GDM1 (cell line): ENCODE measurements at regions not wholly inside any gene's neighbourhood (a gene's known extent, or its start where the extent isn't known, plus 50 kb on each side); places are given as distances from the start of the nearest gene placed in this dataset.

Experiments
- DNase-seq: peaks from one replicate; lab custom pipeline; 2025; lab: John Stamatoyannopoulos, UW

DNA sequence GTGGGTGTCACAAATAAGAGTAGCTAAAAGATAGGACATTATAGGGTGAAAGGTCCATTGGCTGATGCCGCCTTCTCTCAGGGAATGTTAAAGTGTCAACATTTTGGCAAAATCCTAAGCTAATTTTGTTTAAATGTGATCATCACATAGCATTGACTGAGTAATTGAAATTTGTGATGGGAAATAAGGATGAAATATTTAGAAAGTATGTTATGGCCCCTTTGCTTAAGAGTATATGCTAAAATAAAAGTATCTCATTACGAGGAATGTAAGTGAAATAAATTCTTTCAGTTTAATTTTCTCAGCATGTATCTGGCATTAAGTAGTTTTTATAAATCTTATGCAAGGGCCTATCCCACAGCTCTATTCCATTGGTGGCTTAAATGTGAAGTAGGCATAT lies 229.2 kb downstream of the PRL start:
- no peak for DNase-seq

DNA sequence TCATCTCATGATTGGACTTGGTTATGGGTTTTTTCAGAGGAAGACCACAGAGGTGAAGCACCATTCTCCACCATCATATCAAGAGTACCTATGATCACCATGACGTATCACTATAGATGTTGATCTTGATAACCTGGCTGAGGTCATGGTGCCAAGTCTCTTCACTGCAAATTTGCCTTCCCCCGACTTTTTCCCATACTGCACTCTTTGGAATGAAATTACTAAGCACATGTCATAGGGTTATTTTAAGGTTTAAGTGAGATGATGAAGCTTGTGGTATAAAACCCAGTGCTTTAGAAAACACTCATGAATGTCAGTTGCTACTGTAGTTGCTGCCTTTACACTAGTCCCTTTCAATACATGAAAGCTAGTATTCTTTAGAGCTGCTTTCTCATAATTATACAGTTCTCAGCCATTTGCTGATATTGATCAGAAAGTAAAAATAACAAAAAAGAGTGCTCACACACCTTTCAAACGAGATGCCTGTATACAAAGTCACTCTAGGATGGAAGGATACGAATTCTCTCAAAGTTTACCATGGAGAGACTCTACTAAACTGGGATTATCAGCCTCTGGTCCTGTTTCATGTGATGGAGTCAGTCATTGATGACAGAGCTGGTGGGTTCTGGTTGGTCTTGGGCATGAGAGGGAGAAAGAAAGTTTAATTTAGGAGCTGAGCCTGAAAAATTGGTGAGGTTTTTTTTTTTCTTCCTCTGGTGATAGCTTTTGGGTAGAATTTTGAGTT lies 228.1 kb downstream of the PRL start:
- DNase-seq = no peak

DNA sequence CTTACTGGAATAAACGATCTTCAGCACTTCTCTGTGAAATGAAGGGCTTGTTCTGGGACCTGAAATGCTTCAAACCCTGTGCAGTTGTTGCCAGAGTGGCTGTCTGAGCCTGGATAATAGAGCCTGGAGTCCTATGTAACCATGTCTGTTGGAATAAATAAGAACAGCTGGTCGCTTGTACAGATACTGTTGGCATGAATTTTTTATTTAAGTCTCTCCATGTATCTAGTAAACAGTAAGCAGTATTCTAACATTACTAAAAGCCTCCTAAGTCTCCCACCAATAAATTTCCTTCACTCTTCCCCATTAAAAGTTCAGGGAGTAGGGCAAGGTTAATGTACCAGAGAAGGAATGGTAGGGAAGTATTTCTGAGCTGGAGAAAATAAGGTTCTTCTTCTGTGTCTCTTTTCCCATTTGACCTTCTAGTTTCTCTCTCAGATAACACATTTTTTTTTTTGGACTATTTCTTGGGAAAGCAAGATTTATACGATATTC lies 227.5 kb downstream of the PRL start:
- DNase-seq = no peak

DNA sequence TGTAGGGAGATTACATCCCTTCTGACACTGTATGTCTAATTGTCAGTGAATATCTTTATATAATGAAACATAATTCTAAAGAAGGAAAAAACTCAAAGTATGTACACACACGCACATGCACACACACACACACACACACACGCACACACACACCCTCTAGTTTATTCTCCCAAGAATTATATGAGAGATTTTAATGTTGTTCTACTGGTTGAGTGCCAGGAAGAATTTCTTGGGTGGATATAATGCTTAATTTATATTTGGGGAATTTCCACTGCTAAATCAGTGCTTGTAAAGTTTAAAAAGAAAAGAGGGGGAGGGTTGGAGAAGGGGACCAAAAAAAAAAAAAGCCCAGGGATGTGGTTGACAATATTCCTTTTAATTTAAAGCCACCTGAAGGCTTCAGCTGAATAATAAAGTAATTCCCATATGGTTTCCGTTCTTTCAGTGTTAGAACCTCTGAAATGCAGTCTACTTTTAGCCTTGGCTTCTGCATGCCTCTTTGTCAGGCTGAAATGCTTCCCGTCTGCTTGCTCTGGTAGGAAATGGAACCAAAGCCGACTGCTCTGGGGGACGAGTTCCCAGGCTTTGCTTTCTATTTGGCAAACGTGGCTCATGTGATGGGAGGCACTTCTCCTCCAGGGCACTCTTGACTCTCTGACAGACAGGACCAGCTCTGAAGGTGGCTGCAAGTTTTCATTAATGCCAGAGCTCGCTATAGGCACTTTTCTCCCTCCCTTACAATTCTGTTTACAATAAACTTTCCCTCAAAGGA lies 225.4 kb downstream of the PRL start:
- no peak for DNase-seq

DNA sequence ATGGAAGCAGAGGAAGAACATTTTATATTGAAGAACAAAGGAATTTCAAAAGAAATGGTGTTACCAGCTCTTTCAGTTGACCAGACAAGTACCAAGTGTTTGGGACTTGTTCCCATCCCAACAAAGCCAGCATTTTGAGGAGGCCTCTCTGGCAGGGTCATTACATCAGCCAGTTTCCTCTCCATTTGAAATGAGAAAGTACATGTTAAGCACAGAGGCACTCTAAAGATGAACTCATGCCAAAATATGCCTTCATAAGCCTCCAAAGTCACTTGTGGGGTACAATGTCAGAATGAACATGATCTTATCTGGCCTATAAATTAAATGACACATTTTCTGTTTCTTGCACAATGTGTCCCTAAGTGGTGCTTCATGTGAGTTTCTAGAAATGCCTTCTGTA lies 223.9 kb downstream of the PRL start:
- no peak for DNase-seq

DNA sequence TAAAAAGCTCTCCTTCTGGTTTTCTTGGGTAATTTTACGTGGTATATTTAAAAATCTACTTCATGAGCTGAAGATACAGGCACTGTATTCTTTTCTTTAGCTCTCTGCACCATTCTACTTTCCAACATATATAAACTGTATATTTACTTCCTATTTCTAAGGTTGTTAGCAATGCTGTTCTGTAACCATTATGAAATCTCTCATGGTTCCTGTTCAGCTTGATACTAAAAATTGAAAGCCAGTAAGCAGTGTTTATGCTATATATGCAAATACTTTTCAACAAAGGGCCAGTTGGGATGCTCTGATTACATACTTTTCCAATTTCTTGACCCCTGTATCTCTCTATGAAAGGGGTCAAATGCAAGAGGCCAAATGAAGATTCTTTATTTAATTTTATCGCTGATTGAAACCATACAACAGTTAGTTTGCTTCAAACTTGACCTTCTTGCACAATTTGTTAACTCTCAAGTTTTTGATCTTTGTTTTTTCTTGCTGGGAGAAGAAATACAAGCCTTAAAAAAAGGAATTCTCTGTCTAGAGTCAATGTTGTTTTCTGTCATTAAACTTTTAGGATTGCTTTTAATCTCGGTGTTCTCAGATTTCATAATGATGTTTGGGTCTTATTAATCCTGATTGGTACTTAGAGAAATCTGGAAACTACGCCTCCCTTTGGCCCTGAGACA lies 223.2 kb downstream of the PRL start:
- DNase-seq = no peak

DNA sequence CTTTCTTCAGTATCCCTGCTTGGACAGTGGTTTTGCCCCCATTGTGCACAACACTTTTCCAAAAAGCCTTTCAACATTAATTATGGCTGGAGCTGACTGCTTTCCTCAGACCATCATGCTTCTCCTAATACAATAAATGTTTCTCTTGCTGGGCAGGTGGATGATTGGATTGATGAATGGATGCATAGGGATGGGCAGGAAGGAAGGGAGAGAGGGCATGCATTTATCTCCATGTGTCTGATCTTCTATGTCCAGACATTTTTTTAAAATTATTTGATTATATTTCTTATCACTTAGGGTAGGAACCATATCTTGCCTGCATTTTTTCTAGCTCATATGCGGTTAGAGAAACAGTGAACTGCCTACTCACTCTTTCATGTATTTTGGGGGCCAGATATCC lies 218.5 kb downstream of the PRL start:
- DNase-seq = no peak

DNA sequence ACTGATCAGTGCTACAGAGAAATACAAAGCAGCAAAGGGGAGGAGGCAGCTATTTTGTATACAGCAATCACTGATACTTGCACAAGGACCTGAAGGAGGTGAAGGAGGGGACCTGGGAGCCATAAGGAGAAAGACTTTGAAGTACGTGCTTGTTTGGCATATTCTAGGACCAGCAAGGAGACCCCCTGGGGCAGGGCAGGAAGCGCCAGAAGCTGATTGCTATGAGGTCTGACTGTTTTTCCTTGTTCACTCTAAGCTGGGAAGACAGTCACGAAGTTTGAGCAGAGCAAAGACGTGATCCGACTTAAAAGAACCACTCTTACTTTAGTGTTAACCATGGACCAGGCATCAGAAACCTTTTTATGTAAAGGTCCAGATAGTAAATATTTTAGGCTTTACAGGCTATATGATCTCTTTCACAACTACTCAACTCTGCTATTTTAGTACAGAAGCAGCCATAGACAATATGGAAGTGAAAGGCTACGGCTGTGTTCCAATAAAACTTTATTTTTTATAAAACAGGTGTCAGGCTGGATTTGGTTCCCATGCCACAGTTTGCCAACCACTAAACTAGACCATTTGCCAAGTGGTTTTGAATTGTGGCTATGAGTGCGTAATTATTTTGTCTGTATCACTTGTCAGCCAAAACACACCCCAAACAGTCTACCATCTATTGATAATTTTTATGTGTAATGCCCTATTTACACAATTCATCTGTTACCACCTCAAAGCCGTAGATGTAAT lies 217.9 kb downstream of the PRL start:
- DNase-seq = no peak

DNA sequence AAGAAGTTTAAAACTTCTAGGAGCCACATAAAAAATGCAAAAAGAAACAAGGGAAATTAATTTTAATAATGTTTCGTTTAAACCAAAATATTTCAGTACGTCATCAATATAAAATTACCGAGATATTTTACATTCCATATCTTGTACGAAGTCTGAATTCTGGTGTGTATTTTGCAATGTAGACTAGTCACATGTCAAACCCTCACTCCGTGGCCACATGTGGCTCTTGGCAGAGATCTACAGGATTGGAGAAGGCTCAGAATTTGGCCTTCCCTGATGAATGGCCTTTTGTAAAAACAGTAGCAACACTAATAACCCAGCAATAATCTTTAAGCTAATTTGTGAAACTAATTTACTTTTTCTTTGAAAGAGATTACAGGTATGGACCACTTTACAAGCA lies 217.1 kb downstream of the PRL start:
- DNase-seq = no peak

DNA sequence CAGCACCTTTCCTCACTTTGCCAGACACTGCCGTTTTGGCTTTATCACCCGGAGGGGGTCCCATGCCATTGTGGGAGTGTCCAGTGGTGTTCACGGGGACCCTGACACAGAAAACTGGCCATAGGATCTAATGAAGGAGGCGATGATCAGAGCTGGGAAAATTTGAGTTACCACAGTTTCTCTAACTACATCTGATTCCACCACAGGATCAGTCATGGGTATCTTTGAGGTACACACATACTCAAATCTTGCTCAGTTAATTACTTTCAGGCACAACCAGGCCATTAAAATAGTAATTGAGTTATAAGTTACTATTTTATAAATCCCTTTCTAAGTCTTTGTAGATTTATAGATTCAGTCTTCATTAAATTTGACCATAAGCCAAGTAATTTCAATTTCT lies 215.1 kb downstream of the PRL start:
- no peak for DNase-seq

DNA sequence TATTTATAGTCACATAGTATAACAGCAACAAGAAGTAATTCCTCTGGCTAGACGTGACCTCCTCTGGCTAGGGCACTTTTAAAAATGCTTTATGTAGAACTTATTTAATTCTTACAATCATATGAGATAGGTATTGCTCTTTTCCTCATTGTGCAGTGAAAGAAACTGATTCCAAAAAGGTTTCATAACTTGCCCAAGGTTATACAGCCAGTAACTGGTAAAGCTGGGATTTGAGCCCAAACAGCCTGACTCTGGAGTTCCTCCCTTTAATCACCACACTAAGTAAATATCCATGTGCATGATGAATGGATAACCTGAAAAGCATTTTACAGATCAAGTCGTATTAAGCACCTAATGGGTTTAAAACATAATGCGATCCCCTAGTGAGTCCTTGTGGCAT lies 214.6 kb downstream of the PRL start:
- DNase-seq = no peak

DNA sequence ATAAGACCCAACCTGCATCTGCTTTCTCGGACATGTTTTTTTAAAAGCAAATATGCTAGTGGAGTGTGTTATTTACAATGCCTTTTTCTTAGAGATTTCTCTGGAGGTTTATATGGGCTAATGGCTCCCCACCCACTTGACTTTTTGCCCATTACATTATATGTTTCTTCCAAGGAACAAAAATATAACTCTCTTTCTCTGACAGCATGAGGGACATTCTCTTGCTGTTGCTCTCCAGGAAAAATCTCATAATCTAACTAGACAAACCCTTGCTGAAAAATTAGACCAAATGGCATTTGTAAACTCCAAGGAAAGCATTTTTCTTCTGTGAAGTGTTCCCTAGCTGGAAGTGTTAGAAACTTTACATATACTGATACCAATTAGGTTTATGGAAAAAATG lies 213.7 kb downstream of the PRL start:
- DNase-seq = no peak

DNA sequence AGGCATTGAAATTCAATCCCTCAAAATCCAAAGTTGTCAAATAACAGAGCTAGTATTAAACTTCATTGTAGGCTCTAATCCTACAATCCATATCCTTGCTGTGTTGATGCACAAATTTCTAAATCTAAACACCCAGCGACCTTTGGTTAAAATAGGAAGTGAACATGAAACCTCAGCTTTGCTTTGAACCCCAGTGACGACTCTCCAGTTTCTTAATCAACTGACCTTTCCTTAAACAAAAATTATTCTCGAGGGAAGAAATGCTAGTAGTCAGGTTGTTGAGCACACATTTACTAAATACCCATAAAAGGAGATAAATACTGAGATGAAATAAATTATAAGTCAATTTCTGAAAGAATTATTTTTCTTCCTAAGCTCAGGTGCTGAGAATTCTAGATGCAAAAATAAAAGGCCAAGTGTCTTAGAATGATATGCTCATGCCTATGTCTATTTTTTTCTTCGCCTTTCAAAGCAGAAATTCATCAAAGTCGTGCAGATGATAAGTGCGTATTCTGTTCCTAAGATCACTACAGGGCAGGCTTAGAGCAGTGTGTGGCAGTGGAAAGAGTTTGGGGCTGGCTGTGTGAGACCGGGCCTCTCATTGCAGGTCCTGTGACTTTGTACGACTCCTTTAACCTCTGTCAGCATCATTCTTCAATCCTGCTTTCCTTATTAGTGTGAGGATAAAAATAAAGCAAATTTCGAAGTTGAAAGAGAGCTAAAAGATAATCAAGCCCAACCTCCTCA lies 208.7 kb downstream of the PRL start:
- no peak for DNase-seq

DNA sequence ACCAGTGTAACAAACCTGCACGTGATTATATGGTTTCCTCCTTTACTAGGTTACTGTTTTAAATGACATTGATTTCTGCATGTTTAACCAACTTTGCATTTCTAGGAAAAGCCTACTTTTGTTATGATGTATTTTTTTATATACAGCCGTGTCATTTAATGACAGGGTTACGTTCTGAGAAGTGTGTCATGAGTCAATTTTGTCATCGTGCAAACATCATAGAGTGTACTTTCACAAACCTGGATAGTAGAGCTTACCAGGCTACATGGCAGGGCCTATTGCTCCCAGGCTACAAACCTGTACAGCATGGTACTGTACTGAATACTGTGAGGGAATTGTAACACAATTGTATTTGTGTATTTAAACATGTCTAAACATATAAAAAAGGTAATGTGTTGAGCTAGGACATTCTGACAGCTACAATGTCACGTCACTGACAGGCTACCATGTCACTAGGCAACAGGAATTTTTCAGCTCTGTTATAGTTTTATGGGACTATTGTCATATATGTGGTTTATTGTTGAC lies 205.3 kb downstream of the PRL start:
- no peak for DNase-seq

DNA sequence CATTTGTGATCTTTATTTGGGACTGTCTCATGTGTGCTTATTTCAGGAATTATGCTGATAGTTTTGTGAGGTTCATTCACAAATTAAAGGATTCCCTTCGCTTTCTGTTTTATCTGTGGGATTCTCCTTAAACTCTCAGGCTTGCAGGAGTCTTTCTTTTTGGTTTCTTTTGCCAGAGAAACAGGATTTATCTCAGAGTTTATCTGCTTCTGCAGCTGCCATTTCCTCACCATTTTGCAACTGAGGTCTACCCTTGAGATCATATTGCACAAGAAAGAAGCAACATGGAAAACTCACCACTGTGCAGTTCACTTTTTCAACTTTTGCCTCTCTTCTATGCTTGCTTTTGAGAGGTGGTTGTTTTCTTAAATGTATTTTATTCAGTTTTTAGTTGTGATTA lies 201.0 kb downstream of the PRL start:
- no peak for DNase-seq

DNA sequence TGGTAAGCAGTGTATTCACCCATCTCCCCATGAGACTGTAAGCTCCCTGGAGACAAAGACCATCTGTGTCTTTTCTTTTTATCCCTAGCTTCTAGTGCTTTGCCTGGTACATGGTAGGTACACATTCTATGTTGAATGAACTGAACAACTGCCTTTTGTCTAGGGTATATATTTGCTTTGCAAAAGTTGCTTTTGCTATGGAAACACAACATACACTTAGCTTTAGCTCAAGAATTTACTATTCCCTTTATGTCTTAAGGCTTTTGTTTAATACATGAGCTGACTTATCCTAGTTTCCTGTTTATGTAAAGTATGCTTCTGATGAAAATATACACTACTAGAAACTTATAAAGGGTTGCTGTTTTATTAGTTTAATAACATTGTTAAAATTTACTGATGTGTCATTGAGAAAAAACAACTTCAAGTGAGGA lies 198.2 kb downstream of the PRL start:
- DNase-seq = no peak

DNA sequence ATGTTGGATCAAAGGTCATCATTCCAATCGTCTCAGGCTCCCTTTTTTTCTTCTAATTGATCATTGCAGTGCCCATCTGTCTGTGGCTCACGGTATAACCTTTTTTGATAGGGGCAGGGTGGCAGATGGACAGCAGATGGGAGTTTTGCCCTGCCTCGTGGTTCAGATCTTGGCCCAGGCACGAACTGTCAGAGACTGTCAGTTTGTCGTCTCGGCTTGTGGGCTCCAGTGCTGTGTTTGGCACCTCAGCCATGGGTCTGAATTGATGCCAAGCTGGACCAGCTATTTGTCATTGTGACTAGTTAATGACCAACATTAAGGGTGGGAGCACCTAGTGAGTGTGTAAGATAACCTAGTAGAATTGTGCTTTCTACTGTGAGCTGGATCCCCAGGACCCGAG lies 197.6 kb downstream of the PRL start:
- DNase-seq = no peak

DNA sequence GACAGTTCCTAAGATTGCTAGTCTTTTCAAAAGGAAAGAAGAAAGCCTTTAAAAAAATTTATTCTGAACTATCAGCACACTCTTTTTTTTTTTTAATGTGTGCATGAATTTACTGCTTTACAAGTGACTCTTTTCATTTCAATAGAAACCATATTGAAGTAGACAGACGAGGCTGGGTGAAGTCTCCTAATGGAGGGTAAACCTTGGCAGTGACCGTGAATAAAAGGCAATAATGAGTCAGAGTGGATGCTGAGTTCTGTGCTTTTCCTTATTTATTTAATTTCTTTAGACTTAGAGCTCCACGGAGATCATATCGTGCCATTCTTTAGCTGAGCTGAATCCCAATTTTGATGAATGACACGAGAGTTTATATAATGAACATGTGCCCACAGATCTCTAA lies 196.9 kb downstream of the PRL start:
- no peak for DNase-seq

DNA sequence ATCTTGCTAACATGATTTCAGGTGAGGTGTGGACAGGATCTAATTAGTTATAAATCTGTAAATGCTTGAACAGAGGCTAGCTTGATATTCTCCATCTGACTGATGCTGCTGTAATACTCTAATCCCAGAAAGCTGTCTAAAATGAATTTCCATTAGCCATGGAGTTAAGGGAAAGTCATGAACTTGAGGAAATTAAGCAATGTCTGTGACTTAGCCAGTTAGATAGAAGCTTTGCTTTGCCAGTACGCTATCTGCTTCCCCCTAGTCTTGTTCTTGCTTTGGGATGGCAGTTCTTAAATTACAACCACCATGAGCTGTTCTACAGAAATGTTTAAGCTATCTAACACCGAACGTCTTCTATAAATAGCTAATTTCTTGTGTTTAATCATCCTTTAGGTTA lies 195.7 kb downstream of the PRL start:
- DNase-seq = no peak

DNA sequence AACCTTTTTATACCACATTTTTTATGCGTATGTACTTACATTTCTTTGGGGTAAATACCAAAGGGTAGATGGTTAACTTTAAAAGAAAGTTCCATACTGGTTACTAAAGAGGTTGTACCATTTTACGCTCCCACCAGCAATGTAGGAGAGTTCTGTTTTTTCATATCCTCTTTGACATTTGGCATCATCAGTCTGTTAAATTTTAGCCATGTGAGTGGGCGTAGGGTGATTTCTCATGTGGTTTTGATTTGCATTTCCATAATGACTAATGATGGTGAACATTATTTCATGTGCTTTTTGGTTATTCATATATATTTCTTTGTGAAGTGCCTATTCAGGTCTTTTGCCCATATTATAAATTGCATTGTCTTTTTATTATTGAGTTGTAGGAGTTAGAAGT lies 194.2 kb downstream of the PRL start:
- no peak for DNase-seq

DNA sequence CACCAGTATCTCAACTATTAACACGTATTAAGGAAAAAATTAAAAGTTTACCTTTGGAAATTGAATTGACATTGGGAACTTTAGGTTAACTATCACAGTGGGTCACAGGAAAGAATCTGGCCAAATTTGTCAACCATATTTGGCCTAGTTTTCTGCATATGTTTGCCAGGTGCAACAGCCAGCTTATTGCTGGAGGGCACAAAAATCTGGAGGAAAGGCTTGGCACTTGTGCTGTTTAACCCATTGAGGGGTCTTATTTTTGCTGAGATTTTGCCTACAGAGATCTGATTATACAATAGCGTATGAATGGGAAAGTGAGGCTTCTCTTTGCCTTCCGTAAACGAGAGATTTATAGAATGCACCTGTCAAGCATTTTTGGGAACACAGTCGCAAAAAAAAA lies 190.4 kb downstream of the PRL start:
- DNase-seq = no peak
